IMR-90 (cell line): ENCODE measurements at regions not wholly inside any gene's neighbourhood (a gene's known extent, or its start where the extent isn't known, plus 50 kb on each side); places are given as distances from the start of the nearest gene placed in this dataset.

Experiments used
- ATAC-seq: fragments of 200-7000 bp; cut with Tn5 transposase; 2 replicates; pipeline ENCODE4 v1.9.1; 2020; ENCODE audit warnings: low read depth, mild to moderate bottlenecking, moderate library complexity
- BruUV-seq: library from RNA; stranded (reverse); fragments of 400-500 nt; replicated peaks from 2 replicates; lab custom pipeline; 2021; lab: Mats Ljungman, UMichigan
- CTCF ChIA-PET: fragments of 300-600 bp; formaldehyde crosslinking; extraction: SDS; loops from one replicate; lab custom pipeline; 2021; ENCODE audit warnings: antibody characterized with exemption; lab: Yijun Ruan, JAX
- POLR2A ChIA-PET: fragments of 300-600 bp; sonication (Branson Sonifier 250); formaldehyde crosslinking; loops from one replicate; lab custom pipeline; 2022; ENCODE audit warnings: antibody characterized with exemption; ENCODE audit not compliant: unreplicated experiment; lab: Charles Lee
- DNase-seq: peaks from one replicate; pipeline ENCODE4 v3.0.0; 2013
- H2AFZ ChIP-seq: replicated peaks from 2 replicates; pipeline ENCODE3; 2013; ENCODE audit warnings: low read length, mild to moderate bottlenecking; ENCODE audit not compliant: poor library complexity
- H2AK5ac ChIP-seq: 2 replicates; pipeline ENCODE4 v1.6.1; 2013; ENCODE audit warnings: low read depth, low read length, inconsistent platforms
- H2AK9ac ChIP-seq: replicated peaks from 2 replicates; pipeline ENCODE3; 2013; ENCODE audit warnings: mild to moderate bottlenecking, low read depth, low read length, moderate library complexity; ENCODE audit not compliant: poor library complexity
- H2BK120ac ChIP-seq: 2 replicates; pipeline ENCODE4 v1.6.1; 2013; ENCODE audit warnings: low read depth, low read length, inconsistent platforms
- H2BK15ac ChIP-seq: 3 replicates; pipeline ENCODE4 v1.6.1; 2013; ENCODE audit warnings: low read depth, low read length, inconsistent platforms
- H2BK20ac ChIP-seq: 2 replicates; pipeline ENCODE4 v1.6.1; 2013; ENCODE audit warnings: low read depth, mild to moderate bottlenecking, inconsistent platforms, low read length, moderate library complexity
- H2BK5ac ChIP-seq: 2 replicates; pipeline ENCODE4 v1.6.1; 2013; ENCODE audit warnings: mild to moderate bottlenecking, low read depth, low read length, inconsistent platforms; ENCODE audit not compliant: poor library complexity, severe bottlenecking
- H3K14ac ChIP-seq: replicated peaks from 2 replicates; pipeline ENCODE4 v1.6.1; 2013; ENCODE audit warnings: low read depth, low read length, inconsistent platforms
- H3K18ac ChIP-seq: 2 replicates; pipeline ENCODE4 v1.6.1; 2013; ENCODE audit warnings: low read depth, low read length, control low read depth
- H3K23ac ChIP-seq: 2 replicates; pipeline ENCODE4 v1.6.1; 2013; ENCODE audit warnings: low read depth, low read length, inconsistent platforms
- H3K27ac ChIP-seq: 2 replicates; pipeline ENCODE4 v1.5.1; 2013; ENCODE audit warnings: mild to moderate bottlenecking, control low read depth, low read length; ENCODE audit not compliant: insufficient read depth
- H3K27me3 ChIP-seq: 2 replicates; pipeline ENCODE4 v1.6.1; 2013; ENCODE audit warnings: low read length; ENCODE audit not compliant: control insufficient read depth, insufficient read depth
- H3K36me3 ChIP-seq: 2 replicates; pipeline ENCODE4 v1.6.1; 2013; ENCODE audit warnings: low read length, mixed read lengths; ENCODE audit not compliant: control insufficient read depth, insufficient read depth
- H3K4ac ChIP-seq: 2 replicates; pipeline ENCODE4 v1.6.1; 2013; ENCODE audit warnings: low read depth, low read length, inconsistent platforms
- H3K4me1 ChIP-seq: 2 replicates; pipeline ENCODE4 v1.6.1; 2013; ENCODE audit warnings: low read length, mixed read lengths; ENCODE audit not compliant: control insufficient read depth, insufficient read depth
- H3K4me2 ChIP-seq: 2 replicates; pipeline ENCODE4 v1.6.1; 2013; ENCODE audit warnings: low read depth, mild to moderate bottlenecking, control low read depth, low read length, moderate library complexity
- H3K4me3 ChIP-seq: 2 replicates; pipeline ENCODE4 v1.5.1; 2013; ENCODE audit warnings: low read depth, mild to moderate bottlenecking, control low read depth, low read length, moderate library complexity; ENCODE audit not compliant: insufficient read depth
- H3K56ac ChIP-seq: 2 replicates; pipeline ENCODE4 v1.6.1; 2013; ENCODE audit warnings: low read length, inconsistent platforms; ENCODE audit not compliant: insufficient read depth; ENCODE audit errors: extremely low read depth
- H3K79me1 ChIP-seq, 2 experiments: 2 replicates each; pipeline ENCODE4 v1.6.1; 2013; ENCODE audit warnings: low read length in 2 of 2, inconsistent platforms in 1 of 2, low read depth in 1 of 2
- H3K9ac ChIP-seq: 2 replicates; pipeline ENCODE4 v1.6.1; 2013; ENCODE audit warnings: low read depth, low read length, control low read depth
- H3K9me1 ChIP-seq: 2 replicates; pipeline ENCODE4 v1.6.1; 2013; ENCODE audit warnings: low read length, inconsistent platforms; ENCODE audit not compliant: insufficient read depth
- H3K9me3 ChIP-seq: 2 replicates; pipeline ENCODE4 v1.6.1; 2013; ENCODE audit warnings: low read length; ENCODE audit not compliant: control insufficient read depth, insufficient read depth
- H4K20me1 ChIP-seq: 2 replicates; pipeline ENCODE4 v1.6.1; 2013; ENCODE audit warnings: low read length, inconsistent platforms; ENCODE audit not compliant: insufficient read depth
- H4K5ac ChIP-seq: 2 replicates; pipeline ENCODE4 v1.6.1; 2013; ENCODE audit warnings: mild to moderate bottlenecking, low read depth, low read length, control low read depth
- H4K8ac ChIP-seq, 2 experiments: 2 replicates each; pipeline ENCODE4 v1.6.1; 2013; ENCODE audit warnings: low read depth in 2 of 2, low read length in 2 of 2, control low read depth in 1 of 2, inconsistent platforms in 1 of 2
- H4K91ac ChIP-seq: 2 replicates; pipeline ENCODE4 v1.6.1; 2013; ENCODE audit warnings: low read depth, low read length, inconsistent platforms; ENCODE audit not compliant: insufficient read depth
- BHLHE40 ChIP-seq: fragments of 150-350 bp; IDR thresholded peaks from 2 replicates; pipeline ENCODE4 v1.6.1; 2016; ENCODE audit warnings: mild to moderate bottlenecking, low read depth, low read length
- CEBPB ChIP-seq: IDR thresholded peaks from 2 replicates; pipeline ENCODE4 v1.6.1; 2012; ENCODE audit warnings: low read depth, low read length, improper control_type of control experiment
- CHD1 ChIP-seq: IDR thresholded peaks from 2 replicates; pipeline ENCODE4 v1.6.1; 2012; ENCODE audit warnings: low read depth, low read length, improper control_type of control experiment
- FOS ChIP-seq: fragments of 150-350 bp; IDR thresholded peaks from 2 replicates; pipeline ENCODE4 v1.6.1; 2016; ENCODE audit warnings: low read depth, low read length
- MAFK ChIP-seq: IDR thresholded peaks from 2 replicates; pipeline ENCODE4 v1.6.1; 2012; ENCODE audit warnings: low read depth, low read length, improper control_type of control experiment
- MAZ ChIP-seq: IDR thresholded peaks from 2 replicates; pipeline ENCODE4 v1.6.1; 2012; ENCODE audit warnings: low read depth, mild to moderate bottlenecking, low read length, improper control_type of control experiment, moderate library complexity, borderline replicate concordance
- MXI1 ChIP-seq: IDR thresholded peaks from 2 replicates; pipeline ENCODE4 v1.6.1; 2012; ENCODE audit warnings: low read depth, mild to moderate bottlenecking, low read length, moderate library complexity, borderline replicate concordance
- NFE2L2 ChIP-seq: fragments of 150-350 bp; IDR thresholded peaks from 2 replicates; pipeline ENCODE4 v1.6.1; 2016; ENCODE audit warnings: low read depth, mild to moderate bottlenecking, low read length
- POLR2A ChIP-seq: IDR thresholded peaks from 2 replicates; pipeline ENCODE4 v1.6.1; 2012; ENCODE audit warnings: mild to moderate bottlenecking, low read depth, low read length
- RAD21 ChIP-seq: IDR thresholded peaks from 2 replicates; pipeline ENCODE4 v1.6.1; 2012; ENCODE audit warnings: low read length, improper control_type of control experiment
- RCOR1 ChIP-seq: IDR thresholded peaks from 2 replicates; pipeline ENCODE4 v1.6.1; 2012; ENCODE audit warnings: mild to moderate bottlenecking, low read length, improper control_type of control experiment; ENCODE audit not compliant: insufficient replicate concordance
- RFX5 ChIP-seq: IDR thresholded peaks from 2 replicates; pipeline ENCODE4 v1.8.0; 2012; ENCODE audit warnings: low read depth, mild to moderate bottlenecking, low read length, moderate library complexity
- SMC3 ChIP-seq: fragments of 150-350 bp; IDR thresholded peaks from 2 replicates; pipeline ENCODE4 v1.6.1; 2016; ENCODE audit warnings: low read depth, mild to moderate bottlenecking, antibody characterized with exemption, low read length, moderate library complexity
- WGBS, 2 experiments: methylation state at CpG; one replicate each; pipeline versions ENCODE4 v1.1.5 to v1.1.7; 2013; ENCODE audit warnings: missing lambda C conversion rate in 2 of 2; ENCODE audit not compliant: insufficient read length in 1 of 2; ENCODE audit errors: extremely low coverage in 2 of 2; 5-methylcytosine and 5-hydroxymethylcytosine counted together
- dilution Hi-C: fragments of 300-500 bp; cut with HindIII; formaldehyde crosslinking; loops from one replicate; pipeline ENCODE4 v1.14.3; 2018; ENCODE audit warnings: low sequenced_read_pairs; ENCODE audit not compliant: unreplicated experiment
- in situ Hi-C: fragments of 300-500 bp; cut with MboI; formaldehyde crosslinking; loops from 3 replicates; pipeline ENCODE4 v1.14.3; 2019; ENCODE audit warnings: low sequenced_read_pairs, inconsistent platforms, mixed read lengths
- intact Hi-C: fragments of 100-400 bp; cut with micrococcal nuclease; formaldehyde crosslinking; loops from 2 replicates; pipeline ENCODE4 v1.10.0; 2022
- TF ChIP-seq, protein P1 (sequence below): fragments of 150-350 bp; IDR thresholded peaks from 2 replicates; pipeline ENCODE4 v1.6.1; 2016; ENCODE audit warnings: low read depth, mild to moderate bottlenecking, low read length, moderate library complexity, borderline replicate concordance
- TF ChIP-seq, protein P2 (sequence below): conservative IDR thresholded peaks from 2 replicates; pipeline ENCODE4 v1.5.1; 2012; ENCODE audit warnings: mild to moderate bottlenecking, low read depth, low read length, improper control_type of control experiment
- TF ChIP-seq, protein P3 (sequence below): fragments of 150-350 bp; IDR thresholded peaks from 2 replicates; pipeline ENCODE4 v1.6.1; 2017; ENCODE audit warnings: mild to moderate bottlenecking, antibody characterized with exemption, low read length, low read depth

DNA sequence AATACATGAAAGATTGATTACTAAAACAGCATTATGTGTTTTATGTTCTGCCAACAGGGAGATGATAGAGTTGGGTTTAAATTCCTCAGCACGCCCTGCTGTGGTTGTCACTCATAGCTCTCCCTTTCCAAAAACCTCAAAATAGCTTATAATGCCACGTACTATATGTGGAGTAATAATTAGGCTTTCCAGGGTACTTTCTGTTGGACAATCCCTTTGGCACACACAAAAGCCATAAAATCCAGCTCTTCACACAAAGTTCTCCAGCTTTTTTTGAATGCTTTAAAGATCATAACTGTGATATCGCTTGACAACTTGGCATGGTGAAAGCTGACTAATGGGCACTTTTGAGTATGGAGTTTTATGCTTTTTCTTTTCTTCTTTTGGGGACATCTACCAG lies 145.3 kb upstream of the DCN start:
- H4K5ac ChIP-seq, result peak overlapping the region; percentile 79
- in situ Hi-C loops (loop anchor here (5.0 kb wide), 1 partner anchor 146 kb away; the partner anchor contains the start of gene DCN), intact Hi-C loops (loop anchor here (2.0 kb wide), 2 partner anchors 217 to 349 kb away; partner anchors contain the start of gene LUM), dilution Hi-C loops (loop anchor here (25.0 kb wide), 1 partner anchor 341 kb away; no protein-coding TSS in a partner anchor)
- peak overlapping the region; percentile 45 for H3K14ac ChIP-seq
- H3K4me3 ChIP-seq, result no peak overlapping the region
- no peaks in the 10 kb centered on the region for H3K9me1 ChIP-seq
- no peak overlapping the region for H2AK9ac ChIP-seq
- no peaks in the 10 kb centered on the region for H4K20me1 ChIP-seq
- H3K4ac ChIP-seq, result peak overlapping the region; percentile 91
- no CpG with 5 or more reads among the region's 3 CpGs for WGBS, 2 experiments
- peak overlapping the region; percentile 21 for H3K9ac ChIP-seq
- peak overlapping the region; percentile 93 for H3K18ac ChIP-seq
- no peaks in the 10 kb centered on the region; a peak in 1 of 4 replicates for H3K79me1 ChIP-seq
- H2BK120ac ChIP-seq, result peak overlapping the region; percentile 84
- H3K23ac ChIP-seq, result peak overlapping the region; percentile 66
- peak overlapping the region; percentile 67; the same call in 1 of the 3 replicates for H2BK15ac ChIP-seq
- ChIA-PET POLR2A (interaction anchor here (0.6 to 1.6 kb wide), 4 partner anchors 143 to 348 kb away, joined by 3 to 10 read pairs (median 3); no protein-coding TSS in a partner anchor), CTCF (interaction anchor here (0.7 to 2.0 kb wide), 4 partner anchors 187 to 350 kb away, joined by 3 to 7 read pairs (median 4); partner anchors contain the start of gene LUM)
- H2AK5ac ChIP-seq, result peak overlapping the region; percentile 77; the same call in 1 of the 2 replicates
- H3K56ac ChIP-seq, result peak overlapping the region; percentile 85; the same call in 1 of the 2 replicates
- peak overlapping the region; percentile 99 for H2BK5ac ChIP-seq
- TF ChIP-seq, protein P1, sequence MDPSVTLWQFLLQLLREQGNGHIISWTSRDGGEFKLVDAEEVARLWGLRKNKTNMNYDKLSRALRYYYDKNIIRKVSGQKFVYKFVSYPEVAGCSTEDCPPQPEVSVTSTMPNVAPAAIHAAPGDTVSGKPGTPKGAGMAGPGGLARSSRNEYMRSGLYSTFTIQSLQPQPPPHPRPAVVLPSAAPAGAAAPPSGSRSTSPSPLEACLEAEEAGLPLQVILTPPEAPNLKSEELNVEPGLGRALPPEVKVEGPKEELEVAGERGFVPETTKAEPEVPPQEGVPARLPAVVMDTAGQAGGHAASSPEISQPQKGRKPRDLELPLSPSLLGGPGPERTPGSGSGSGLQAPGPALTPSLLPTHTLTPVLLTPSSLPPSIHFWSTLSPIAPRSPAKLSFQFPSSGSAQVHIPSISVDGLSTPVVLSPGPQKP, result no peak
- TF ChIP-seq CHD1 (no peak), NFE2L2 (no peak), POLR2A (no peak), MAFK (no peak), MXI1 (no peak), FOS (no peak), RCOR1 (no peak), RFX5 (no peak), CEBPB (no peak), BHLHE40 (no peak), SMC3 (no peak), RAD21 (no peak), MAZ (no peak)
- TF ChIP-seq, protein P2, sequence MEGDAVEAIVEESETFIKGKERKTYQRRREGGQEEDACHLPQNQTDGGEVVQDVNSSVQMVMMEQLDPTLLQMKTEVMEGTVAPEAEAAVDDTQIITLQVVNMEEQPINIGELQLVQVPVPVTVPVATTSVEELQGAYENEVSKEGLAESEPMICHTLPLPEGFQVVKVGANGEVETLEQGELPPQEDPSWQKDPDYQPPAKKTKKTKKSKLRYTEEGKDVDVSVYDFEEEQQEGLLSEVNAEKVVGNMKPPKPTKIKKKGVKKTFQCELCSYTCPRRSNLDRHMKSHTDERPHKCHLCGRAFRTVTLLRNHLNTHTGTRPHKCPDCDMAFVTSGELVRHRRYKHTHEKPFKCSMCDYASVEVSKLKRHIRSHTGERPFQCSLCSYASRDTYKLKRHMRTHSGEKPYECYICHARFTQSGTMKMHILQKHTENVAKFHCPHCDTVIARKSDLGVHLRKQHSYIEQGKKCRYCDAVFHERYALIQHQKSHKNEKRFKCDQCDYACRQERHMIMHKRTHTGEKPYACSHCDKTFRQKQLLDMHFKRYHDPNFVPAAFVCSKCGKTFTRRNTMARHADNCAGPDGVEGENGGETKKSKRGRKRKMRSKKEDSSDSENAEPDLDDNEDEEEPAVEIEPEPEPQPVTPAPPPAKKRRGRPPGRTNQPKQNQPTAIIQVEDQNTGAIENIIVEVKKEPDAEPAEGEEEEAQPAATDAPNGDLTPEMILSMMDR, result no peak
- TF ChIP-seq, protein P3, sequence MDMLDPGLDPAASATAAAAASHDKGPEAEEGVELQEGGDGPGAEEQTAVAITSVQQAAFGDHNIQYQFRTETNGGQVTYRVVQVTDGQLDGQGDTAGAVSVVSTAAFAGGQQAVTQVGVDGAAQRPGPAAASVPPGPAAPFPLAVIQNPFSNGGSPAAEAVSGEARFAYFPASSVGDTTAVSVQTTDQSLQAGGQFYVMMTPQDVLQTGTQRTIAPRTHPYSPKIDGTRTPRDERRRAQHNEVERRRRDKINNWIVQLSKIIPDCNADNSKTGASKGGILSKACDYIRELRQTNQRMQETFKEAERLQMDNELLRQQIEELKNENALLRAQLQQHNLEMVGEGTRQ, result no peak
- H3K4me1 ChIP-seq, result peaks cover 8% of the 10 kb centered on the region
- no peaks in the 10 kb centered on the region for H3K36me3 ChIP-seq
- peak overlapping the region; percentile 81 for H2BK20ac ChIP-seq
- no peaks in the 10 kb centered on the region for H3K9me3 ChIP-seq
- DNase-seq, result peak; percentile 15
- H4K91ac ChIP-seq, result peak overlapping the region; percentile 87
- no peak overlapping the region for H2AFZ ChIP-seq
- no peak for ATAC-seq
- H4K8ac ChIP-seq, result peak overlapping the region; percentile 57 to 68
- H3K27ac ChIP-seq, result peak overlapping the region; percentile 85; the same call in 1 of the 2 replicates
- no TSS peak for BruUV-seq
- peak overlapping the region; percentile 8; the same call in 1 of the 2 replicates for H3K4me2 ChIP-seq
- H3K27me3 ChIP-seq, result no peaks in the 10 kb centered on the region
